GM23248 (cell line): ENCODE measurements at regions not wholly inside any gene's neighbourhood (a gene's known extent, or its start where the extent isn't known, plus 50 kb on each side); places are given as distances from the start of the nearest gene placed in this dataset.

Source experiments
- DNase-seq: peaks from one replicate; pipeline ENCODE4 v3.0.0-alpha.2; 2015
- H2AFZ ChIP-seq: fragments of 200-600 bp; sonication (generic); 2 replicates; pipeline ENCODE4 v1.6.1; 2016; ENCODE audit warnings: antibody characterized with exemption
- H3F3A ChIP-seq: fragments of 200-600 bp; sonication (generic); 2 replicates; pipeline ENCODE4 v1.6.1; 2016; ENCODE audit warnings: mild to moderate bottlenecking, antibody characterized with exemption, mixed run types; ENCODE audit not compliant: insufficient read depth
- H3K27ac ChIP-seq: fragments of 200-600 bp; sonication (generic); 2 replicates; pipeline ENCODE4 v1.5.1; 2016; ENCODE audit warnings: mild to moderate bottlenecking
- H3K27me3 ChIP-seq: fragments of 200-600 bp; sonication (generic); replicated peaks from 2 replicates; pipeline ENCODE4 v1.6.1; 2016; ENCODE audit warnings: mild to moderate bottlenecking; ENCODE audit not compliant: insufficient read depth
- H3K36me3 ChIP-seq: fragments of 200-600 bp; sonication (generic); 2 replicates; pipeline ENCODE4 v1.6.1; 2016; ENCODE audit warnings: low read depth, mild to moderate bottlenecking
- H3K4me1 ChIP-seq: fragments of 200-600 bp; sonication (generic); 2 replicates; pipeline ENCODE4 v1.6.1; 2016; ENCODE audit warnings: mild to moderate bottlenecking; ENCODE audit not compliant: insufficient read depth
- H3K4me2 ChIP-seq: fragments of 200-600 bp; sonication (generic); one replicate; pipeline ENCODE4 v1.6.1; 2016; ENCODE audit warnings: mild to moderate bottlenecking; ENCODE audit not compliant: unreplicated experiment
- H3K4me3 ChIP-seq: fragments of 200-600 bp; sonication (generic); 2 replicates; pipeline ENCODE4 v1.5.1; 2016; ENCODE audit warnings: mild to moderate bottlenecking
- H3K79me2 ChIP-seq: fragments of 200-600 bp; sonication (generic); 2 replicates; pipeline ENCODE4 v1.6.1; 2016; ENCODE audit warnings: mild to moderate bottlenecking; ENCODE audit not compliant: insufficient read depth
- H3K9ac ChIP-seq: fragments of 200-600 bp; sonication (generic); 2 replicates; pipeline ENCODE4 v1.6.1; 2016; ENCODE audit warnings: mild to moderate bottlenecking
- H3K9me2 ChIP-seq: fragments of 200-600 bp; sonication (generic); 2 replicates; pipeline ENCODE4 v1.6.1; 2016; ENCODE audit warnings: mixed run types, mild to moderate bottlenecking, moderate library complexity; ENCODE audit not compliant: insufficient read depth
- H3K9me3 ChIP-seq: fragments of 200-600 bp; sonication (generic); one replicate; pipeline ENCODE4 v1.6.1; 2017; ENCODE audit warnings: low read depth
- H4K20me1 ChIP-seq: fragments of 200-600 bp; sonication (generic); 2 replicates; pipeline ENCODE4 v1.6.0; 2016; ENCODE audit not compliant: insufficient read depth
- EZH2 ChIP-seq: fragments of 200-600 bp; sonication (generic); IDR thresholded peaks from 2 replicates; pipeline ENCODE4 v1.6.1; 2018; ENCODE audit warnings: antibody characterized with exemption, mild to moderate bottlenecking; ENCODE audit not compliant: insufficient read depth, poor library complexity, severe bottlenecking
- EZH2phosphoT487 ChIP-seq: fragments of 200-600 bp; sonication (generic); IDR thresholded peaks from 2 replicates; pipeline ENCODE4 v1.6.1; 2018; ENCODE audit warnings: antibody characterized with exemption, moderate library complexity, mild to moderate bottlenecking, low read depth; ENCODE audit not compliant: insufficient read depth
- WGBS, 2 experiments: methylation state at CpG; one replicate each; pipeline ENCODE4 v1.1.6; 2015 to 2017; ENCODE audit warnings: low lambda C conversion rate in 2 of 2, low coverage in 1 of 2; ENCODE audit errors: missing lambda C conversion rate in 2 of 2; 5-methylcytosine and 5-hydroxymethylcytosine counted together
- in situ Hi-C: fragments of 300-500 bp; cut with MboI; formaldehyde crosslinking; loops from 2 replicates; pipeline ENCODE4 v1.15.0; 2020

GRCh38 chr16:73993878-73994277, 302.7 kb upstream of the PSMD7 start:
- TF ChIP-seq EZH2phosphoT487 (no peak), EZH2 (no peak)
- Histone ChIP-seq H3K4me3 (no peak overlapping the region), H3K9me2 (no peaks in the 10 kb centered on the region), H3K79me2 (no peaks in the 10 kb centered on the region), H3K4me2 (no peak overlapping the region), H3K27ac (no peak overlapping the region), H4K20me1 (no peaks in the 10 kb centered on the region), H2AFZ (no peak overlapping the region), H3K27me3 (no peaks in the 10 kb centered on the region), H3K9me3 (no peaks in the 10 kb centered on the region), H3K9ac (no peak overlapping the region), H3K4me1 (no peaks in the 10 kb centered on the region), H3K36me3 (no peaks in the 10 kb centered on the region), H3F3A (no peaks in the 10 kb centered on the region)
- WGBS, 2 experiments: 4 to 17% methylated on average over 1 of the region's 1 CpG
- DNase-seq: no peak
- in situ Hi-C loops: no loop called here

GRCh38 chr16:73978407-73978784, 318.2 kb upstream of the PSMD7 start:
- no peaks in the 10 kb centered on the region for H3K36me3 ChIP-seq
- no peak overlapping the region for H2AFZ ChIP-seq
- no peaks in the 10 kb centered on the region for H3K79me2 ChIP-seq
- H3F3A ChIP-seq: no peaks in the 10 kb centered on the region
- no peak overlapping the region for H3K4me3 ChIP-seq
- no peak for TF ChIP-seq EZH2
- no peak for TF ChIP-seq EZH2phosphoT487
- H4K20me1 ChIP-seq: no peaks in the 10 kb centered on the region
- no peak for DNase-seq
- H3K4me2 ChIP-seq: no peak overlapping the region
- H3K4me1 ChIP-seq: no peaks in the 10 kb centered on the region
- in situ Hi-C loops: no loop called here
- H3K27me3 ChIP-seq: peaks cover 9% of the 10 kb centered on the region; the same call in 1 of the 2 replicates
- H3K27ac ChIP-seq: no peak overlapping the region
- no peak overlapping the region for H3K9ac ChIP-seq
- no peaks in the 10 kb centered on the region for H3K9me3 ChIP-seq
- WGBS, 2 experiments: 49% methylated on average over 5 of the region's 5 CpGs
- H3K9me2 ChIP-seq: no peaks in the 10 kb centered on the region

- no peak overlapping the region for H3K9ac ChIP-seq
- no peak for DNase-seq
- no peak for TF ChIP-seq EZH2phosphoT487
- TF ChIP-seq EZH2: no peak
- no peaks in the 10 kb centered on the region for H3K79me2 ChIP-seq
- peaks cover 22% of the 10 kb centered on the region; the same call in 1 of the 2 replicates for H3K27me3 ChIP-seq
- no peak overlapping the region for H3K27ac ChIP-seq
- H3K4me2 ChIP-seq: no peak overlapping the region
- no peak overlapping the region for H3K4me3 ChIP-seq
- H3K9me3 ChIP-seq: no peaks in the 10 kb centered on the region
- H3K36me3 ChIP-seq: no peaks in the 10 kb centered on the region
- in situ Hi-C loops: no loop called here
- no peaks in the 10 kb centered on the region for H3F3A ChIP-seq
- no peaks in the 10 kb centered on the region for H3K9me2 ChIP-seq
- 8 to 13% methylated on average over 3 of the region's 3 CpGs for WGBS, 2 experiments
- no peaks in the 10 kb centered on the region for H3K4me1 ChIP-seq
- H2AFZ ChIP-seq: no peak overlapping the region
- no peaks in the 10 kb centered on the region for H4K20me1 ChIP-seq
These were observed 320.0 kb upstream of the PSMD7 start for GRCh38 chr16:73976644-73977043.

- Histone ChIP-seq H3K4me2 (no peak overlapping the region), H3K27me3 (peaks cover 23% of the 10 kb centered on the region; the same call in 1 of the 2 replicates), H4K20me1 (no peaks in the 10 kb centered on the region), H3K9ac (no peak overlapping the region), H3F3A (no peaks in the 10 kb centered on the region), H3K27ac (no peak overlapping the region), H3K4me3 (no peak overlapping the region), H2AFZ (no peak overlapping the region), H3K4me1 (no peaks in the 10 kb centered on the region), H3K9me2 (no peaks in the 10 kb centered on the region), H3K36me3 (no peaks in the 10 kb centered on the region), H3K9me3 (no peaks in the 10 kb centered on the region), H3K79me2 (no peaks in the 10 kb centered on the region)
- WGBS, 2 experiments: 20 to 21% methylated on average over 4 of the region's 4 CpGs
- no peak for DNase-seq
- in situ Hi-C loops: no loop called here
- TF ChIP-seq EZH2 (no peak), EZH2phosphoT487 (no peak)
These were observed 323.4 kb upstream of the PSMD7 start for GRCh38 chr16:73973174-73973573.

- Histone ChIP-seq H3K27ac (no peak overlapping the region), H3K4me2 (no peak overlapping the region), H3K9ac (no peak overlapping the region), H4K20me1 (no peaks in the 10 kb centered on the region), H3F3A (no peaks in the 10 kb centered on the region), H3K27me3 (0 out of 2 replicates have a peak, but pooled peaks cover 3% of the 10 kb centered on the region), H3K4me1 (no peaks in the 10 kb centered on the region), H3K9me2 (no peaks in the 10 kb centered on the region), H3K36me3 (no peaks in the 10 kb centered on the region), H3K79me2 (no peaks in the 10 kb centered on the region), H3K9me3 (no peaks in the 10 kb centered on the region), H2AFZ (no peak overlapping the region), H3K4me3 (no peak overlapping the region)
- TF ChIP-seq EZH2phosphoT487 (no peak), EZH2 (no peak)
- WGBS, 2 experiments: 7 to 8% methylated on average over 5 of the region's 5 CpGs
- no peak for DNase-seq
- in situ Hi-C loops: no loop called here
These were observed 329.8 kb upstream of the PSMD7 start for GRCh38 chr16:73966851-73967250.
